GM23248 (cell line): ENCODE measurements at regions not wholly inside any gene's neighbourhood (a gene's known extent, or its start where the extent isn't known, plus 50 kb on each side); places are given as distances from the start of the nearest gene placed in this dataset.

Experiments used
- DNase-seq: peaks from one replicate; pipeline ENCODE4 v3.0.0-alpha.2; 2015
- H2AFZ ChIP-seq: fragments of 200-600 bp; sonication (generic); 2 replicates; pipeline ENCODE4 v1.6.1; 2016; ENCODE audit warnings: antibody characterized with exemption
- H3F3A ChIP-seq: fragments of 200-600 bp; sonication (generic); 2 replicates; pipeline ENCODE4 v1.6.1; 2016; ENCODE audit warnings: mild to moderate bottlenecking, antibody characterized with exemption, mixed run types; ENCODE audit not compliant: insufficient read depth
- H3K27ac ChIP-seq: fragments of 200-600 bp; sonication (generic); 2 replicates; pipeline ENCODE4 v1.5.1; 2016; ENCODE audit warnings: mild to moderate bottlenecking
- H3K27me3 ChIP-seq: fragments of 200-600 bp; sonication (generic); replicated peaks from 2 replicates; pipeline ENCODE4 v1.6.1; 2016; ENCODE audit warnings: mild to moderate bottlenecking; ENCODE audit not compliant: insufficient read depth
- H3K36me3 ChIP-seq: fragments of 200-600 bp; sonication (generic); 2 replicates; pipeline ENCODE4 v1.6.1; 2016; ENCODE audit warnings: low read depth, mild to moderate bottlenecking
- H3K4me1 ChIP-seq: fragments of 200-600 bp; sonication (generic); 2 replicates; pipeline ENCODE4 v1.6.1; 2016; ENCODE audit warnings: mild to moderate bottlenecking; ENCODE audit not compliant: insufficient read depth
- H3K4me2 ChIP-seq: fragments of 200-600 bp; sonication (generic); one replicate; pipeline ENCODE4 v1.6.1; 2016; ENCODE audit warnings: mild to moderate bottlenecking; ENCODE audit not compliant: unreplicated experiment
- H3K4me3 ChIP-seq: fragments of 200-600 bp; sonication (generic); 2 replicates; pipeline ENCODE4 v1.5.1; 2016; ENCODE audit warnings: mild to moderate bottlenecking
- H3K79me2 ChIP-seq: fragments of 200-600 bp; sonication (generic); 2 replicates; pipeline ENCODE4 v1.6.1; 2016; ENCODE audit warnings: mild to moderate bottlenecking; ENCODE audit not compliant: insufficient read depth
- H3K9ac ChIP-seq: fragments of 200-600 bp; sonication (generic); 2 replicates; pipeline ENCODE4 v1.6.1; 2016; ENCODE audit warnings: mild to moderate bottlenecking
- H3K9me2 ChIP-seq: fragments of 200-600 bp; sonication (generic); 2 replicates; pipeline ENCODE4 v1.6.1; 2016; ENCODE audit warnings: mixed run types, mild to moderate bottlenecking, moderate library complexity; ENCODE audit not compliant: insufficient read depth
- H3K9me3 ChIP-seq: fragments of 200-600 bp; sonication (generic); one replicate; pipeline ENCODE4 v1.6.1; 2017; ENCODE audit warnings: low read depth
- H4K20me1 ChIP-seq: fragments of 200-600 bp; sonication (generic); 2 replicates; pipeline ENCODE4 v1.6.0; 2016; ENCODE audit not compliant: insufficient read depth
- EZH2 ChIP-seq: fragments of 200-600 bp; sonication (generic); IDR thresholded peaks from 2 replicates; pipeline ENCODE4 v1.6.1; 2018; ENCODE audit warnings: antibody characterized with exemption, mild to moderate bottlenecking; ENCODE audit not compliant: insufficient read depth, poor library complexity, severe bottlenecking
- EZH2phosphoT487 ChIP-seq: fragments of 200-600 bp; sonication (generic); IDR thresholded peaks from 2 replicates; pipeline ENCODE4 v1.6.1; 2018; ENCODE audit warnings: antibody characterized with exemption, moderate library complexity, mild to moderate bottlenecking, low read depth; ENCODE audit not compliant: insufficient read depth
- WGBS, 2 experiments: methylation state at CpG; one replicate each; pipeline ENCODE4 v1.1.6; 2015 to 2017; ENCODE audit warnings: low lambda C conversion rate in 2 of 2, low coverage in 1 of 2; ENCODE audit errors: missing lambda C conversion rate in 2 of 2; 5-methylcytosine and 5-hydroxymethylcytosine counted together
- in situ Hi-C: fragments of 300-500 bp; cut with MboI; formaldehyde crosslinking; loops from 2 replicates; pipeline ENCODE4 v1.15.0; 2020

GRCh38 chr4:57234252-57234775 is 124.1 kb upstream of the IGFBP7 start:
- 80 to 81% methylated on average over 12 of the region's 12 CpGs for WGBS, 2 experiments
- in situ Hi-C loops = no loop called here
- DNase-seq = no peak

GRCh38 chr4:57233386-57233785 is 123.2 kb upstream of the IGFBP7 start:
- H3K4me2 ChIP-seq = no peak overlapping the region
- in situ Hi-C loops = no loop called here

More at GRCh38 chr4:57234252-57234775, 124.1 kb upstream of the IGFBP7 start:
- Histone ChIP-seq H4K20me1 (no peaks in the 10 kb centered on the region), H3K9me3 (no peaks in the 10 kb centered on the region), H3K27me3 (peaks cover 7% of the 10 kb centered on the region; the same call in 1 of the 2 replicates), H3K36me3 (no peaks in the 10 kb centered on the region), H2AFZ (no peak overlapping the region), H3K79me2 (no peaks in the 10 kb centered on the region), H3K27ac (no peak overlapping the region), H3K4me3 (no peak overlapping the region), H3K4me2 (no peak overlapping the region), H3K9me2 (no peaks in the 10 kb centered on the region), H3F3A (no peaks in the 10 kb centered on the region; the same call in 1 of the 2 replicates), H3K9ac (no peak overlapping the region), H3K4me1 (peaks cover 10% of the 10 kb centered on the region)
- TF ChIP-seq EZH2 = no peak
- no peak for TF ChIP-seq EZH2phosphoT487

GRCh38 chr4:57231781-57232180 is 121.6 kb upstream of the IGFBP7 start:
- Histone ChIP-seq H3K27me3 (0 out of 2 replicates have a peak, but pooled peaks cover 17% of the 10 kb centered on the region), H3K4me2 (no peak overlapping the region), H2AFZ (no peak overlapping the region), H3F3A (no peaks in the 10 kb centered on the region; the same call in 1 of the 2 replicates), H3K36me3 (no peaks in the 10 kb centered on the region), H3K9ac (no peak overlapping the region), H4K20me1 (no peaks in the 10 kb centered on the region), H3K4me1 (peaks cover 10% of the 10 kb centered on the region), H3K79me2 (no peaks in the 10 kb centered on the region), H3K9me3 (no peaks in the 10 kb centered on the region), H3K4me3 (no peak overlapping the region), H3K9me2 (no peaks in the 10 kb centered on the region), H3K27ac (no peak overlapping the region)
- in situ Hi-C loops = no loop called here
- WGBS, 2 experiments = 75 to 88% methylated on average over 2 of the region's 2 CpGs
- TF ChIP-seq EZH2phosphoT487 (no peak), EZH2 (no peak)
- DNase-seq = peak; percentile 38

More at GRCh38 chr4:57233386-57233785, 123.2 kb upstream of the IGFBP7 start:
- H3K27ac ChIP-seq = no peak overlapping the region
- 11 to 14% methylated on average over 4 of the region's 4 CpGs for WGBS, 2 experiments
- H3F3A ChIP-seq = no peaks in the 10 kb centered on the region; the same call in 1 of the 2 replicates
- H3K79me2 ChIP-seq = no peaks in the 10 kb centered on the region
- H3K36me3 ChIP-seq = no peaks in the 10 kb centered on the region
- peaks cover 10% of the 10 kb centered on the region; the same call in 1 of the 2 replicates for H3K27me3 ChIP-seq
- no peaks in the 10 kb centered on the region for H3K9me2 ChIP-seq
- H4K20me1 ChIP-seq = no peaks in the 10 kb centered on the region
- DNase-seq = peak; percentile 63
- 0 out of 2 replicates have a peak overlapping the region, but pooled peaks have one; percentile 16 for H2AFZ ChIP-seq
- no peak overlapping the region for H3K4me3 ChIP-seq
- no peak for TF ChIP-seq EZH2phosphoT487
- no peak for TF ChIP-seq EZH2
- peaks cover 10% of the 10 kb centered on the region for H3K4me1 ChIP-seq
- no peak overlapping the region for H3K9ac ChIP-seq
- H3K9me3 ChIP-seq = no peaks in the 10 kb centered on the region

- H2AFZ ChIP-seq = no peak overlapping the region
- H3K9me3 ChIP-seq = no peaks in the 10 kb centered on the region
- H3K27me3 ChIP-seq = peaks cover 6% of the 10 kb centered on the region; the same call in 1 of the 2 replicates
- no peaks in the 10 kb centered on the region for H3K79me2 ChIP-seq
- in situ Hi-C loops = no loop called here
- no peaks in the 10 kb centered on the region for H3K4me1 ChIP-seq
- H3K27ac ChIP-seq = no peak overlapping the region
- H3F3A ChIP-seq = no peaks in the 10 kb centered on the region
- no peaks in the 10 kb centered on the region for H3K9me2 ChIP-seq
- no peak for DNase-seq
- no peak overlapping the region for H3K4me2 ChIP-seq
- H3K36me3 ChIP-seq = no peaks in the 10 kb centered on the region
- 55 to 58% methylated on average over 2 of the region's 2 CpGs for WGBS, 2 experiments
- no peak overlapping the region for H3K4me3 ChIP-seq
- no peak overlapping the region for H3K9ac ChIP-seq
- no peak for TF ChIP-seq EZH2phosphoT487
- TF ChIP-seq EZH2 = no peak
- H4K20me1 ChIP-seq = no peaks in the 10 kb centered on the region
Measured at GRCh38 chr4:57220734-57221133, 110.5 kb upstream of the IGFBP7 start.

GRCh38 chr4:57220172-57220571 is 110.0 kb upstream of the IGFBP7 start:
- WGBS, 2 experiments = 72 to 76% methylated on average over 2 of the region's 2 CpGs
- Histone ChIP-seq H3K4me3 (no peak overlapping the region), H4K20me1 (no peaks in the 10 kb centered on the region), H3F3A (no peaks in the 10 kb centered on the region), H3K79me2 (no peaks in the 10 kb centered on the region), H3K27me3 (peaks cover 6% of the 10 kb centered on the region; the same call in 1 of the 2 replicates), H2AFZ (no peak overlapping the region), H3K27ac (no peak overlapping the region), H3K9me3 (no peaks in the 10 kb centered on the region), H3K9me2 (no peaks in the 10 kb centered on the region), H3K9ac (no peak overlapping the region), H3K36me3 (no peaks in the 10 kb centered on the region), H3K4me2 (no peak overlapping the region), H3K4me1 (no peaks in the 10 kb centered on the region)
- in situ Hi-C loops = no loop called here
- TF ChIP-seq EZH2 = no peak
- TF ChIP-seq EZH2phosphoT487 = no peak
- DNase-seq = no peak
